A673 (cell line): ENCODE measurements at regions not wholly inside any gene's neighbourhood (a gene's known extent, or its start where the extent isn't known, plus 50 kb on each side); places are given as distances from the start of the nearest gene placed in this dataset.

Experiments
- CTCF ChIP-seq: fragments of 300-800, 200-600 bp; sonication (generic); conservative IDR thresholded peaks from 2 replicates; pipeline ENCODE4 v1.5.1; 2017; ENCODE audit warnings: low read depth, mild to moderate bottlenecking, antibody characterized with exemption, low read length, moderate library complexity, mixed read lengths
- EZH2 ChIP-seq: fragments of 200-600 bp; sonication (generic); IDR thresholded peaks from 2 replicates; pipeline ENCODE4 v1.6.1; 2017; ENCODE audit warnings: borderline replicate concordance, low read depth, mild to moderate bottlenecking, mixed read lengths, antibody characterized with exemption, low read length; ENCODE audit not compliant: poor library complexity, severe bottlenecking

DNA sequence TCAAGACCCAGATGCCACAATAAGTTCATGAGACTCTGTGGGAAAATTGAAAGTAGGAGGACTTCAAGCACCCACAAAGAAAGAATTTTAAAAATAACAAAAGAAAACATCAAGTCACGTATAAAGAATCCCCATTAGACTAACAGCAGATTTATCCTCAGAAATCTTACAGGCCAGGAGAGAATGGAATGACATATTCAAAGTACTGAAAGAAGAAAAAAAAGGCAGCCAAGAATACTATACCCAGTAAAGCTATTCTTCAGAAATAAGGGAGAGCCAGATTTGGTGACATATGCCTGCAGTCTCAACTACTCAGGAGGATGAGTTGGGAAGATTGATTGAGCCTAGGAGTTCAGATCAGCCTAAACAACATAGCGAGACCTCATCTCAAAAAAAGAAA, 84.3 kb upstream of the CD53 start:
- TF ChIP-seq EZH2 (no peak), CTCF (no peak)
